ENCODE measurements at regions not wholly inside any gene's neighbourhood (a gene's known extent, or its start where the extent isn't known, plus 50 kb on each side); places are given as distances from the start of the nearest gene placed in this dataset.

GRCh38 chr13:59340581-59340980, 823.1 kb downstream of the DIAPH3 start:
- DNase-seq = no peak

GRCh38 chr13:59342400-59342799, 821.3 kb downstream of the DIAPH3 start:
- no peak for DNase-seq

- DNase-seq = no peak
Measured at GRCh38 chr13:59343132-59343531, 820.6 kb downstream of the DIAPH3 start.

- DNase-seq = no peak
Measured at GRCh38 chr13:59343993-59344822, 819.5 kb downstream of the DIAPH3 start.

GRCh38 chr13:59345311-59345710, 818.4 kb downstream of the DIAPH3 start:
- DNase-seq = no peak

GRCh38 chr13:59346999-59347723, 816.6 kb downstream of the DIAPH3 start:
- DNase-seq = no peak

- no peak for DNase-seq
Measured at GRCh38 chr13:59348617-59349016, 815.1 kb downstream of the DIAPH3 start.

GRCh38 chr13:59352600-59352999, 811.1 kb downstream of the DIAPH3 start:
- no peak for DNase-seq

- DNase-seq = no peak
Measured at GRCh38 chr13:59354665-59355369, 808.9 kb downstream of the DIAPH3 start.

- no peak for DNase-seq
Measured at GRCh38 chr13:59356607-59357006, 807.1 kb downstream of the DIAPH3 start.

- DNase-seq = no peak
Measured at GRCh38 chr13:59358014-59358413, 805.7 kb downstream of the DIAPH3 start.

GRCh38 chr13:59360108-59360507, 803.6 kb downstream of the DIAPH3 start:
- peak; percentile 7 for DNase-seq

- DNase-seq = no peak
Measured at GRCh38 chr13:59360916-59361315, 802.8 kb downstream of the DIAPH3 start.

- no peak for DNase-seq
Measured at GRCh38 chr13:59363313-59363712, 800.4 kb downstream of the DIAPH3 start.

GRCh38 chr13:59363947-59364346, 799.8 kb downstream of the DIAPH3 start:
- DNase-seq = no peak

GRCh38 chr13:59364641-59365085, 799.1 kb downstream of the DIAPH3 start:
- DNase-seq = no peak

- DNase-seq = no peak
Measured at GRCh38 chr13:59367467-59367866, 796.3 kb downstream of the DIAPH3 start.

GRCh38 chr13:59367904-59368303, 795.8 kb downstream of the DIAPH3 start:
- no peak for DNase-seq

- no peak for DNase-seq
Measured at GRCh38 chr13:59368693-59369092, 795.0 kb downstream of the DIAPH3 start.

- no peak for DNase-seq
Measured at GRCh38 chr13:59371229-59371628, 792.5 kb downstream of the DIAPH3 start.

- no peak for DNase-seq
Measured at GRCh38 chr13:59373341-59373740, 790.4 kb downstream of the DIAPH3 start.

GRCh38 chr13:59374691-59375090, 789.0 kb downstream of the DIAPH3 start:
- no peak for DNase-seq

- DNase-seq = no peak
Measured at GRCh38 chr13:59384154-59384553, 779.6 kb downstream of the DIAPH3 start.

GRCh38 chr13:59391696-59392095, 772.0 kb downstream of the DIAPH3 start:
- peak; percentile 57 for DNase-seq
